ENCODE measurements at regions not wholly inside any gene's neighbourhood (a gene's known extent, or its start where the extent isn't known, plus 50 kb on each side); places are given as distances from the start of the nearest gene placed in this dataset.

DNA sequence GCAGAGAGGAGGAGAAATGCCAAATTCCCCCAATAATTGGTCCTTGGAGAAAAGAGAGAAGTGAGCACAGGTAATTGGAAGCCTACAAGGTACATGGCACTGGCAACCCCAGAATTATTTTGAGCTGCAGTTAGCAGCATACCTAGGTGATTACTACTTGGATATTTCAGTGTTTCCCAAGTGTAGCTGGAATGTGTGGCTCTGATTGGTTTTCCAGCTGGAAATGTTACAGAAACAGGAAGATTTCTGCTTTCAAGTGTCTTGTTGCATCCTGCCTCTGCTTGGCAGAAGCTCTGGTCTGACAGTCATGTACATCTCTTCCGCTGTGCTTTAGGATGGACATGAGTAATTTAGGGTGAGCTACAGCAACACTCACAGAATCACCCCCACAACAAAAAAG is 262.1 kb downstream of the ENC1 start:
- no TSS peak for BruUV-seq (replicated peaks)
- Histone ChIP-seq H2AFZ (ENCODE audit: low read depth, low read length, poor library complexity, severe bottlenecking) (no peak overlapping the region), H3K79me2 (ENCODE audit: insufficient read depth, low read length) (no peaks in the 10 kb centered on the region), H4K20me1 (ENCODE audit: insufficient read depth) (no peaks in the 10 kb centered on the region), H3K27ac (ENCODE audit: low read depth, low read length) (no peak overlapping the region), H3K9ac (ENCODE audit: low read length) (no peak overlapping the region), H3K36me3 (ENCODE audit: control insufficient read depth in 1 of 2, insufficient read depth in 2 of 2, low read length in 2 of 2) (no peaks in the 10 kb centered on the region), H3K4me1 (ENCODE audit: control insufficient read depth in 1 of 2, insufficient read depth in 2 of 2, low read length in 2 of 2) (no peaks in the 10 kb centered on the region), H3K4me3 (replicated peaks in 1 of 2; ENCODE audit: low read depth in 1 of 2, low read length in 2 of 2) (no peak overlapping the region), H3K4me2 (ENCODE audit: low read length) (no peak overlapping the region), H3K9me2 (ENCODE audit: insufficient read depth) (no peaks in the 10 kb centered on the region), H3K27me3 (ENCODE audit: insufficient read depth, low read length) (no peaks in the 10 kb centered on the region), H3K9me3 (ENCODE audit: control insufficient read depth in 1 of 2, insufficient read depth in 1 of 2, low read depth in 1 of 2, low read length in 2 of 2) (no peaks in the 10 kb centered on the region)
- ChIA-PET POLR2A (no interaction called here), CTCF (no interaction called here), RAD21 (ENCODE audit: low non-redundant PET in 1 of 2, low total read pairs in 2 of 2, uncharacterized antibody in 2 of 2, unreplicated experiment in 2 of 2) (no interaction called here)
- no peak for ATAC-seq
- TF ChIP-seq POLR2AphosphoS5 (IDR thresholded peaks at IDR 0.05; ENCODE audit: low read depth, low read length) (no peak), JUND (IDR thresholded peaks at IDR 0.05) (no peak), ZNF274 (IDR thresholded peaks at IDR 0.05; ENCODE audit: low read depth, low read length) (no peak), RAD21 (IDR thresholded peaks at IDR 0.05; ENCODE audit: low read depth) (no peak), YY1 (IDR thresholded peaks at IDR 0.05; ENCODE audit: extremely low read depth, insufficient replicate concordance, low read depth, low read length) (no peak), SRF (IDR thresholded peaks at IDR 0.05; ENCODE audit: low read depth) (no peak)
- TF ChIP-seq, protein P1, sequence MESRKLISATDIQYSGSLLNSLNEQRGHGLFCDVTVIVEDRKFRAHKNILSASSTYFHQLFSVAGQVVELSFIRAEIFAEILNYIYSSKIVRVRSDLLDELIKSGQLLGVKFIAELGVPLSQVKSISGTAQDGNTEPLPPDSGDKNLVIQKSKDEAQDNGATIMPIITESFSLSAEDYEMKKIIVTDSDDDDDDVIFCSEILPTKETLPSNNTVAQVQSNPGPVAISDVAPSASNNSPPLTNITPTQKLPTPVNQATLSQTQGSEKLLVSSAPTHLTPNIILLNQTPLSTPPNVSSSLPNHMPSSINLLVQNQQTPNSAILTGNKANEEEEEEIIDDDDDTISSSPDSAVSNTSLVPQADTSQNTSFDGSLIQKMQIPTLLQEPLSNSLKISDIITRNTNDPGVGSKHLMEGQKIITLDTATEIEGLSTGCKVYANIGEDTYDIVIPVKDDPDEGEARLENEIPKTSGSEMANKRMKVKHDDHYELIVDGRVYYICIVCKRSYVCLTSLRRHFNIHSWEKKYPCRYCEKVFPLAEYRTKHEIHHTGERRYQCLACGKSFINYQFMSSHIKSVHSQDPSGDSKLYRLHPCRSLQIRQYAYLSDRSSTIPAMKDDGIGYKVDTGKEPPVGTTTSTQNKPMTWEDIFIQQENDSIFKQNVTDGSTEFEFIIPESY (IDR thresholded peaks at IDR 0.05; ENCODE audit: extremely low read depth, insufficient replicate concordance, low read length), result no peak
- intact Hi-C loops (cut with micrococcal nuclease), result no loop called here
- DNase-seq (ENCODE audit: low read depth, low spot score), result no peak

DNA sequence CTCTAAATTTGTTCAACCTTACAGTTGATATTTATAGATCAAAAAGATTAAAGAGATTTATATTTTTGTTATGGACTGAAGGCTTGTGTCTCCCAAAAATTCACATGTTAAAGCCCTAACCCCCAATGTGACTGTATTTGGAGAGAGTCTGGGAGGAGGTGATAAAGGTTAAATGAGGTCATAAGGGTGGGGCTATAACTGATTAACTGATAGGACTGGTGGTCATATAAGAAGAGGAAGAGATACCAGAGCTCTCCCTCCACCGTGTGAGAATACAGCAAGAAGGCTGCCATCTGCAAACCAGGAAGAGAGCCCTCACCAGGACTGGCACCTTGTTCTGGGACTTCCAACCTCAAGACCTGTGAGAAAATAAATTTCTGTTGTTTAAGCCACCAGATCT is 264.3 kb downstream of the ENC1 start:
- Histone ChIP-seq H3K9me3 (ENCODE audit: control insufficient read depth in 1 of 2, insufficient read depth in 1 of 2, low read depth in 1 of 2, low read length in 2 of 2) (no peaks in the 10 kb centered on the region), H3K4me3 (replicated peaks in 1 of 2; ENCODE audit: low read depth in 1 of 2, low read length in 2 of 2) (no peak overlapping the region), H3K4me2 (ENCODE audit: low read length) (no peak overlapping the region), H2AFZ (ENCODE audit: low read depth, low read length, poor library complexity, severe bottlenecking) (no peak overlapping the region), H3K27ac (ENCODE audit: low read depth, low read length) (no peak overlapping the region), H3K36me3 (ENCODE audit: control insufficient read depth in 1 of 2, insufficient read depth in 2 of 2, low read length in 2 of 2) (no peaks in the 10 kb centered on the region), H3K27me3 (ENCODE audit: insufficient read depth, low read length) (no peaks in the 10 kb centered on the region), H3K79me2 (ENCODE audit: insufficient read depth, low read length) (no peaks in the 10 kb centered on the region), H3K4me1 (ENCODE audit: control insufficient read depth in 1 of 2, insufficient read depth in 2 of 2, low read length in 2 of 2) (no peaks in the 10 kb centered on the region), H4K20me1 (ENCODE audit: insufficient read depth) (no peaks in the 10 kb centered on the region), H3K9ac (ENCODE audit: low read length) (no peak overlapping the region), H3K9me2 (ENCODE audit: insufficient read depth) (no peaks in the 10 kb centered on the region)
- no peak for DNase-seq (ENCODE audit: low read depth, low spot score)
- no peak for TF ChIP-seq CBX3 (IDR thresholded peaks at IDR 0.05; ENCODE audit: low read depth)
- no peak for TF ChIP-seq SIN3A (IDR thresholded peaks at IDR 0.05; ENCODE audit: low read depth)
- TF ChIP-seq SRF (IDR thresholded peaks at IDR 0.05; ENCODE audit: low read depth), result no peak
- TF ChIP-seq ZNF274 (IDR thresholded peaks at IDR 0.05; ENCODE audit: low read depth, low read length), result no peak
- no peak for TF ChIP-seq JUND (IDR thresholded peaks at IDR 0.05)
- TF ChIP-seq POLR2AphosphoS5 (IDR thresholded peaks at IDR 0.05; ENCODE audit: low read depth, low read length), result no peak
- TF ChIP-seq POLR2A (IDR thresholded peaks at IDR 0.05; ENCODE audit: borderline replicate concordance, extremely low read depth, insufficient read depth, insufficient read length), result no peak
- TF ChIP-seq, protein P2, sequence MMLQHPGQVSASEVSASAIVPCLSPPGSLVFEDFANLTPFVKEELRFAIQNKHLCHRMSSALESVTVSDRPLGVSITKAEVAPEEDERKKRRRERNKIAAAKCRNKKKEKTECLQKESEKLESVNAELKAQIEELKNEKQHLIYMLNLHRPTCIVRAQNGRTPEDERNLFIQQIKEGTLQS (IDR thresholded peaks at IDR 0.05), result no peak
- no peak for TF ChIP-seq TCF7L2 (IDR thresholded peaks at IDR 0.05; ENCODE audit: borderline replicate concordance, extremely low read depth, insufficient read depth, insufficient read length)
- TF ChIP-seq, protein P3, sequence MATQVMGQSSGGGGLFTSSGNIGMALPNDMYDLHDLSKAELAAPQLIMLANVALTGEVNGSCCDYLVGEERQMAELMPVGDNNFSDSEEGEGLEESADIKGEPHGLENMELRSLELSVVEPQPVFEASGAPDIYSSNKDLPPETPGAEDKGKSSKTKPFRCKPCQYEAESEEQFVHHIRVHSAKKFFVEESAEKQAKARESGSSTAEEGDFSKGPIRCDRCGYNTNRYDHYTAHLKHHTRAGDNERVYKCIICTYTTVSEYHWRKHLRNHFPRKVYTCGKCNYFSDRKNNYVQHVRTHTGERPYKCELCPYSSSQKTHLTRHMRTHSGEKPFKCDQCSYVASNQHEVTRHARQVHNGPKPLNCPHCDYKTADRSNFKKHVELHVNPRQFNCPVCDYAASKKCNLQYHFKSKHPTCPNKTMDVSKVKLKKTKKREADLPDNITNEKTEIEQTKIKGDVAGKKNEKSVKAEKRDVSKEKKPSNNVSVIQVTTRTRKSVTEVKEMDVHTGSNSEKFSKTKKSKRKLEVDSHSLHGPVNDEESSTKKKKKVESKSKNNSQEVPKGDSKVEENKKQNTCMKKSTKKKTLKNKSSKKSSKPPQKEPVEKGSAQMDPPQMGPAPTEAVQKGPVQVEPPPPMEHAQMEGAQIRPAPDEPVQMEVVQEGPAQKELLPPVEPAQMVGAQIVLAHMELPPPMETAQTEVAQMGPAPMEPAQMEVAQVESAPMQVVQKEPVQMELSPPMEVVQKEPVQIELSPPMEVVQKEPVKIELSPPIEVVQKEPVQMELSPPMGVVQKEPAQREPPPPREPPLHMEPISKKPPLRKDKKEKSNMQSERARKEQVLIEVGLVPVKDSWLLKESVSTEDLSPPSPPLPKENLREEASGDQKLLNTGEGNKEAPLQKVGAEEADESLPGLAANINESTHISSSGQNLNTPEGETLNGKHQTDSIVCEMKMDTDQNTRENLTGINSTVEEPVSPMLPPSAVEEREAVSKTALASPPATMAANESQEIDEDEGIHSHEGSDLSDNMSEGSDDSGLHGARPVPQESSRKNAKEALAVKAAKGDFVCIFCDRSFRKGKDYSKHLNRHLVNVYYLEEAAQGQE (IDR thresholded peaks at IDR 0.05; ENCODE audit: low read depth), result no peak
- ChIA-PET POLR2A (no interaction called here), RAD21 (ENCODE audit: low non-redundant PET in 1 of 2, low total read pairs in 2 of 2, uncharacterized antibody in 2 of 2, unreplicated experiment in 2 of 2) (no interaction called here), CTCF (no interaction called here)
- no peak for ATAC-seq
- BruUV-seq (replicated peaks), result no TSS peak
- intact Hi-C loops (cut with micrococcal nuclease), result no loop called here
